Kasumi-1 (cell line): ENCODE measurements at regions not wholly inside any gene's neighbourhood (a gene's known extent, or its start where the extent isn't known, plus 50 kb on each side); places are given as distances from the start of the nearest gene placed in this dataset.

Source experiments
- DNase-seq, 2 experiments: peaks; one replicate each; lab custom pipeline; 2025; lab: John Stamatoyannopoulos, UW

DNA sequence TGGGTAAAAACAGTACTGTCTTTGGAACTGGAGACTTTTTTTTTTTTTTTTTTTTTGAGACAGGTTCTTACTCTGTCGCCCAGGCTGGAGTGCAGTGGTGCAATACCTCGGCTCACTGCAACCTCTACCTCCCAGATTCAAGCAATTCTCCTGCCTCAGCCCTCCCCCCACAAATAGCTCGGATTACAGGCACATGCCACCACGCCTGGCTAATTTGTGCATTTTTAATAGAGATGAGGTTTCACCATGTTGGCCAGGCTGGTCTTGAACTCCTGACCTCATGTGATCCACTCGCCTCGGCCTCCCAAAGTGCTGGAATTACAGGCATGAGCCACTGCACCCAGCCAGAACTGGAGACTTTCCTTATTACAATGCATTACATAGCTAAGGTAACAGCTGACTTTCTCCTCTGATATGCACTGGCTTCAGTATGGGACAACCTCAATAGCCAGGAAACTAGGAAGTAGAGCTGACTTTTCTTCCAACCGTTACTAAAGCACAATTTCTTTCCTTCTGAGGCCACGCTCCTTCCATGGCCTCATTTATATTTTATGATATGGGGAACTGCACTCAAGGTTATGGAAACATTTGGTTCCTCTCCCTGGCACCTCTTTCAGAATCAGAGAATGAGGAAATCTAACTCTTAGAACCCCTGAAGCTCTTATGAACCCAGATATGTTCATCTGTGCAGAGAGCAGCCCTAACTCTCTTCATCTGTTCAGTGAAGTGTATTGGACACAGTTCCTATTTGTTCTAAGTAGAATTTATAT, 53.5 kb upstream of the FAM9B start:
- no peak for DNase-seq

DNA sequence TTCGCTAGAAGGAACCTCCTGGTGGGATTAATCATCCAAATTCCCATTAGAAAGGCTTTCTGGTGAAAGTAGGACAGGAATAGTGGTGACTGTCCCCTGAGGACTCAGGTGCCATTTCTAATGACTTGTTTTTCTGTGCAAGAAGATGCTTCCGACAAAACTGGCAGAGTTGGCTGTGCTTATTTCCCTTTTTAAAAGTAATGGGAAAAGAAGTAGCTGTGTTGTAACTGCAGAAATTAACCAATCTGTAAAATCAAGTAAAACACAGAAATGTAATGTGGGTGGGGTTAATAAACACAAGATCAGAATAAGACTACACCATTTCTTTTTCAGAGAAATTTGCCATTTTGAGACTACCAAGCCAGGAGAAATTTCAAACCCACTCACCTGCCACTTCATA, 55.0 kb upstream of the FAM9B start:
- no peak for DNase-seq

DNA sequence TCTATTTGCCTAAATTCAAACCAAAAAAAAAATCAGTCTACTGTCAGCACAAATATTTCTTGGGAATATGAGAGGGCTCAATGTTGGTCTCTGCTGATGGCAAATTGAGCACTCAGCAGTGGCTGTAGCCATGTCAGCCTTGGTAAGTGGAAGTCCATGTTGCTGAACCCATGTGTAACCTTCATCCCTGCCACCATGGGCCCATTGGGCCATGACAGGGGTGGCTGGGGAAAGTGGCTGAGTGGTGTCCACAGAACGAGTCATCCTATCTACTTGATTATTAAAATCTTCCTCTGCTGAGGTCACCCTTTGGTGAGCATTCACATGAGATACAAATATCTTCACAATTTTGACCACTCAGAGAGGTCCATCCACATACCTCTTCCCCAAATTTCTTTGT, 56.8 kb upstream of the FAM9B start:
- no peak for DNase-seq

DNA sequence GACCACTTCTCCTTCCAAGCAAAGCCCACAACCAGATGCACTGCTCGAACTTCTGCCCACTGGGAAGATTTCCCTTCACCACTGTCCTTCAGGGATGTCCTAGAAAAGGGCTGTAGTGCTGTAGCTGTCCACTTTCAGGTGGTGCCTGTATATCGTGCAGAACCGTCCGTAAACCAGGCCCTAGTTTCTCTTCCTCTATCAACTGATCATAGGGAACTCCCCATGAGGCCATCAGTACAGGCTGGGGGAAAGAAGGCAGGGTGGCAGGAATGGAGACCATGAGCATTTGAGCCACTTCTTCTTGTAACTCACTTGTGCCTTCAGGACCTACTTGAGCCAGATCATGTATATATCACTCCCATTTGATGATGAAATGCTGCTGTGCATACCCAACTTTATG, 57.3 kb upstream of the FAM9B start:
- DNase-seq: no peak

DNA sequence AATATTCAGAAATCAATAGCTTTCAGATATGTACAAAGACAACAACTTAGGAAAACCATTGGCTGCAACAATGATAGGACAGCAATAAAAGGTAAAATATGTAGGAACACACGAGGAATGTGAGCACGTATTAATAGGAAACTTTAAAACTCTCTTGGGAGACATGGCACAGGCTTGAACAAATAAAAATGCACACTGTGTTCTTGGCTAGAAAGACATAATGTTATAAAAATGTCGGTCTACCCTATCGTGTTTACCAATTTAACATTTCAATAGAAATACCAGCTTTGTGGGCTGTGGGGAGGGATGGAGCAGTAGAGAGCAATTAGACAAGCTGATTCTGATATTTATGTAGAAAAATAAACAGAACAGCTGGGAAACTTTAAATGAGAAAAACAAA, 69.0 kb upstream of the FAM9B start:
- DNase-seq: no peak

DNA sequence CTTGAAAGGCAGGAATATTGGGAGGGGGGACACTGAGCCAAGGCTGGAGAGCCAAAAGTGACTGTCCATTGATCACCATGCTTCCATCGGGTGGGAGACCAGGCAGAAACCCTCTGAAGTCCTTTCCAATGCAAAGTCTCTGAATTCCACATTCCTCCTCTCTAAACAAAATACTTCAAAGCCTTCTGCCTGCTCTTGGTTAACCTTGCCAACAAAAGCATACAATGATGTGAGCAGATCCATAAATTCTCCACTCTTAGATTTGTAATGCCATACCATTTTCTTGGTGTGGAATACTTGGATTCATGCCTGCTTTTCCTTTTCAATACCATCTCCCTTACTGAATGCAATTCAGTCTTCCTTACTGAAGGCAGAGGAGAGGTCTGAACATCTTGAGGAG, 74.1 kb upstream of the FAM9B start:
- DNase-seq: no peak

DNA sequence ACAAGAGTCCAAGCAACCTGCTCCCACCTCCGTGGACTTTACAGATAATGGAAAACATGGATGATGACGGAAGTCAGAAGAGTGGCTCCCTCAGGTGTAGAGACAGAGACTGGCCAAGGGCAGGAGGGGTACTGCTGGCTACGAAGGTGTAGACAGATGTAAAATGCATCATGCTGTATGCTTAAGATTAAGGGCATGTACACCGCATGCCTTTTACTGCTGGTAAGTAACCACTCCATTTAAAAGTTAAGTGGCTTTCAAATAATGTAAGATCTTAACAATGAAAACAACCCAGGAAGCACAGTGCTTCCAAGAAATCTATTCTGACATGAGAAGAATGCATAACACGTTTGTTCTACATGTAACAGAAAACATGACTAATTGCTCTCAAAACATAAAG, 76.9 kb upstream of the FAM9B start:
- no peak for DNase-seq

DNA sequence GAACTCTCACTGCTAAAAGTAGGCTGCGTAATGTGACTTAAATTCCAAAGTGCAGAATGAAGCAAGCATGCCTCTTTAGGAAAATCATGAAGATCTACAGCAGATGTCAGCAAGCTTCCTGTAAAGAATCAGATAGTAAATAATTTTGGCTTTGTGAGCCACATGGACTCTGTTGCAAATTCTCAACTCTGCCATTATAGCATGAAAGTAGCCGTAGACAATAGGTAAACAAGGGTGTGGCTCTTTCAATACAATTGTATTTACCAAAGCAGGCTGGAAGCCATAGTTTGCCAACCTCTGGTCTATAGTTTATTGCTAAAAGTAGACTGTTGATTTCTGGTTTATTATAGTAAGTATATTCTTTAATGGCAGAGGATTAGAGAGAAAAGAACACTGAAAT, 80.3 kb upstream of the FAM9B start:
- no peak for DNase-seq

DNA sequence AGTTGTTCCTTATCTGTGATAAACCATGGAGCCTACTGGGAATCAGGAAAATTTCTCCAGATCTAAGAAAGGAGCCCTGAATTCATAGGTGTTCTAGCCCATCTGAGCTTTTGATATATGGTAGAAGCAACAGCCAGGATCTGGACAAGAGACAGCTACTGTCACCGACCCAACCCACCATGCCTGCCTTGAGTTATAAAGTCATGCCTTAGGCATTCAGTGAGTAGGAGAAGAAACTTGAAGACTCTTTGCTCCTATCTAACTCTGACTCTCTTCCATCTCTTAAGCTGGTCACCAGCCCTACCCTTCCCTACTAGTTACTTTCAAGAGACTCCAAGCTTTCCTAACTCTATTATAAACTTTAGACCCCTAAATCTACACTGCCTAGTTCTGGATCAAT, 83.9 kb upstream of the FAM9B start:
- DNase-seq: no peak

DNA sequence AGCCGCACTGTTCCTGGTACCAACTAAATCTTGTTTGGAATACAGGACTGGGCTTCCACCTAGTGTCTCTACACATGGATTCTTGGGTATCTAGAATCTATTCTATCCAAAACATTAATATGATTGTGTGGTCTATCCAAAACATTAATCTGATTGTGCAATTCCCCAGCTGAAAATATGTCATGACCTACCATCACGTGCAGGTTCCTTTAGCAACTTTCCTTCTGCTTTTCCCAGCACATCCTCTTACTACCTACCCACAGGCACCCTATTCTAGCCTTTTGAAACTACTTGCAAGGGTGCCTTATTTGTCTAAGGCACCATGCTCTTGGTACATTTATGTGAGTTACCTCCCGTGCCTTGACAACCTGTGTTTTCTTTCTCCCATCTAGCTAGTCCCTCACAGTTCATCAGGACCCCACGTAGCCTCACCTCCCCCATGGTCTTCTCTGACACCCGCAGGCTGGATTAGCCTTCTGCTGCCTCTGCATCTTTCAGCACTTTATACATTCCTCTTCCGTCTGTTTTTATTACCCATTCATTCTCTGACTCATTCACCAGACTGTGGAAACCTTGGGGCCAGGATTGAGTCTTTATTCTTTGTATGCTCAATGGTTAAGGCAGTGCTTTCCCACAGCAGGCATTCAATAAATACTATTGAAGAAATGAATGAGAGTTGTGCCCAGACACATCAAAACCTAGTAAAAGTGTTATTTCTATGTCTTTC, 88.8 kb upstream of the FAM9B start:
- no peak for DNase-seq

DNA sequence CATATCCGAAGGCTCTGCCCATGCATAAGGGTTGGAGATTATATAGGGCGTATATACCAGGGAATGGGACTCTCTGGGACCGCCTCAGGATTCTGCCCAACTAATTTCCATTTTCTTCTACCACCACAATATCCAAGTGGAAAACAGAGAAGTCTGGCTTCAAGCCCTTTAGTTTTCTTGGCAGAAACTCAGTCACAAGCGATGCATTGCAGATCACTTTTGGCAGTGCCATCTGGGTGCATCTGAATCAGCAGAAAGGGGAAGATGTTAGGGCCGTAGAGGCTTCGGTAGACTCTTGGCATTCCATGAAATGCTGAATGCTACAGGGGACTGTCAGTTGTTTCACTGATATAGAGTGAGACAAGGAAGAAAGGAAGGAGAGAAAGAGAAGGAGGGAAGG, 94.1 kb upstream of the FAM9B start:
- DNase-seq: no peak

DNA sequence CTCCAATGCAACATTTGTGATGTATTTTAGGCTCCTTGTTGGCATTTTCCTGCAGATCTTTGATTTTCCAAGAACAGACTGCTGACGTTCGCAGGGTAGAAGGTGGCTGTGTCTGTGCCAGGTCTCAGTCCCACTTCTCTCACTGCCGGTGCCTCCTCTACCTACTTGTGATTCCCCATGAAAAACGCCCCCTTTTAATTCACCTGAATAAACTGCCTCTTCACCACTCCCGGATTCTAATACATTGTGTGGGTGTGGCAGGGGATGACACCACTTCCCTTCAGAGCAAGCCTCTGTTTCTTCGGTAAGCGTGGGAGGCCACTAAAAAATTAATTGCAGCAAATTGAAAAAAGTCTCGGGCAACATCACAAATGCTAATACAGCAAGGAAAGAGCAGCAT, 96.1 kb upstream of the FAM9B start:
- no peak for DNase-seq

DNA sequence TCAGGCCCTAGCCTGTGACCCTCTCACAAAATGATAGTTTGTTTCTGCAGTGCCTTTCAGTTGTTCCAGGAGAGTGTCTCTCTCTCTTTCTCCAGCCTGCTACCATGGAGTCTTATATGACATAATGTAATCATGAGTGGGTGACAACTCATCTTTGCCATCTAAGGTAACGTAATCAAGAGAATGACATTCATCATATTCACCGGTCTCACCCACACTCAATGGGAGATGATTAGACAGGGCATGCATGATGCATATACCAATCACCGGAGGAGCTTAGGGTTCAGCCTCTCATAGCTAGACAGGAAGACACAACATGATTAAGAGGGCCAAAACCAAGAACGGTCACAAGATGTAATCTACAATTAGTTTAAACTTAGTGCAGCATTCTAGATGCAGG, 97.1 kb upstream of the FAM9B start:
- no peak for DNase-seq

DNA sequence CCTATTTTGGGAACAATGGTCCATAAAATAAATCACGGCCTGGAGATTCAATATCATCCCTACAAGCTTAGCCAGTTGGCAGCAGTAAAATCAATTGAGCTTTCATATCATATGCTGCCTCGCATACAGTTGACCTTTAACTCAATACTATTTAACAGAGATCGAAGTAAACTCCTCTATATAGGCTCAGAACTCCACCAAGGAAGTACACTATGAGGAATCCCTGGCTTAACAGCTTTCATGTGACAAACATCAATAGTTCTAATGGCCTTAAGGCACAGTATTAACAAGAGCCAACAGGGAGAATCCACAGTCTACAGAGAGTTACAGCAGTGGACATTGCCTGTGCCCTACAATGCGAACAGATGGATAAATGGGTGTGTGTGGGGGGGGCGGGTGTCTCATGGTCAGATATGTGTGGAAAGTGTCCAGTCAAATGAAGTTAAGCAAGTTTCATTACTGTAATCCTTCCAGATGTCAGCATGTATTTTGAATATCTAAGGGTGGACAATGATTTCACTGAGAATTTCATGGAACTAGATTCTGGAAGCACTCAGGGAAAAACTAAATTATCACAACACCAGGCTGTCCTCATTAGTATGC, 98.2 kb upstream of the FAM9B start:
- DNase-seq: no peak

DNA sequence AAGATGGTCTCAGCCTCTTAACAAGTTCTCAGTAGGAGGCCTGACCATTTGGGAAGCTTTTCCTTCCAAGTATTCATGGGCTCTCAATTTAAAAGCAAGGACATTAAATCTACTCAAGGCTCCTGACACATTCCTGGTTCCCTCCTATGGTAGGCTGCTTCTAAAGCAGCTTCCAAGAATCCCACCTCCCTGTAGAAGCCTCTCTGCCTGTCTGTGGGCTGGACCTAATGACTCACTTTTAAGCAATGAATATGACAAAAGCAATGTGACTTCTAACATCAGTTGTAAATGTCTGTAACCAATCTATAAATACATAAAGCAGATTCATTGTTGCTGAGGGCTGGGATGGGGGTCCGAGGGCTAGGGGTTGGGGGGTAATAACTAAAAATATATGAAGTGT, 99.5 kb upstream of the FAM9B start:
- no peak for DNase-seq

DNA sequence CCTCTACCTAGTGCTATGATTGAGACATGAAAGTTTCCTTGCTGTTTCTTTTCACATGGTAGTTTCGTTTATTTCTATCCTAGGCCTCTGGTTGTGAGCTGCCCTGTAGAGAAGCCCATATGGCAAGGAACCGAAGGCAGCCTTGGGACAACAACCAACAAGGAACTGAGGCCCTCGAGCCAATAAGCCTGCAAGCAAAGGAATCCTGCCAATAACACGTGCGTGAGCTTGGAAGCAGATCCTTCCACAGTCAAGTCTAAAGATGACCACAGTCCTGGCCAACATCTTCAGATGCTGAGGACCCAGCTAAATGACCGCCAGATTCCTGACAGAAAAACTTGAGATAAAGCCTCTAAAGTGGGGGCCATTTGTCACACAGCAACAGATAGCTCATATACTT, 100.4 kb upstream of the FAM9B start:
- DNase-seq: no peak

DNA sequence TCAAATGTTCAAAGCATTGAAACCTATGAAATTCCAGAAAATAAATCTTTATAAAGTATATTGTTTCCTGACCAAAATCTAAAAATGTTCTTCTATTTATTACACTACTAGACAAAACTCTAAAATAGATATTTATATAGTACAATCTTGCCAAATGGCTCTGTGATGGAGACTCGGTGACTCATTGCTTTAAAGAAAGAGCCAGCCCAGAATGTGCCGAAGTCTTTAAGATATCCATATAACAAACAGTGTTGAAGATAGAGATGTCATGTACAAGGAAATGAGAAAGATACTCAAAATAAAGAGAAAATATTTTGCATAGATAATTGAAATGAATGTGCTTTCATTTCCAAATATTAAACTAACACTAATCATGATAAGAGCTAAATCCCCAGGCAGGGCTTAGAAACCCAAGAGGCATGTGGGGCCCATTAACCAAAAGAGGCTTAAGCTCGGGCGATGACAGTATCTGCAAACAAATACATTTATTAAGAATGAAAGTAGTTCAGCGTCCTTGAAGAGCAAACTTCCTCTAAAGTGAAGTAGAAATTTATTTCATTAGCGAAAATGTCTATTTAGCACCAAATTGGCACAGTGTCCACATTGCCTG, 102.1 kb upstream of the FAM9B start:
- no peak for DNase-seq

DNA sequence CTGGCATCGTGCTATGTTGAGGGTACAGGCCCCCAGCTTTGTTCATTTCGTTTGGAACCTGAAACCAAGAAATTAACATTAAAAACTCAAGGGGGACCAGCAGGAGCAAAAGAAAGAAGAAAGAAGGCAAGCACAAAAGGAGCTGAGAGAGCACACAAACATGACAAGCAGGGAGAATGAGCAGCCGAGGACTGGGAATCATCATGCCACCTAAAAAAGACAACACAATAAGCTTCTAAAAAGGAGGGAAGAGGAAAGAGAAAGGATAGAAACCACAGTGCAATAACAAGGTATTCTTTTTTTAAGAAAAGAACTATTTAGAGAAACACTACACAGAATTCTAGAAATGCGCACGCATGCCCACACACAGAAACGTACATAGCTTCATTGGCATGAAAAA, 103.2 kb upstream of the FAM9B start:
- DNase-seq: no peak

DNA sequence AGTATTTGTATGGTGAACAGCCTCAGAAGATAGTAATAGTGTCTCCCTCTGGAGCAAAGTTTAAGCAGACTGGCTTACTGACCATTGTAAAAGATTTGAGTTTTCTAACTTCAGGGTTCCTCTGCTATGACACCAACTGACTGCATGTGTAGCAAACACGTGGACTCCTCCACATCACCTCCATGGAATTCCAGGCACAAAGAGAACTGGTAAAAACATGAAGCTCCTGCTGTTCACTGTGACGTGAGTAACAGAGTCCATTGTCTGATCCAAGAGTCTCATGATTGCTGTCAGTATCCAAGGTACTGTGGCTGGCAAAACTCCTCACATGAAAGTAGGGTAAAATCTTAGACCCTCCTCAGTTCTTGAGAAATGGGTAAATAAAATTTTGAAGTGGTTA, 107.6 kb upstream of the FAM9B start:
- DNase-seq: no peak

DNA sequence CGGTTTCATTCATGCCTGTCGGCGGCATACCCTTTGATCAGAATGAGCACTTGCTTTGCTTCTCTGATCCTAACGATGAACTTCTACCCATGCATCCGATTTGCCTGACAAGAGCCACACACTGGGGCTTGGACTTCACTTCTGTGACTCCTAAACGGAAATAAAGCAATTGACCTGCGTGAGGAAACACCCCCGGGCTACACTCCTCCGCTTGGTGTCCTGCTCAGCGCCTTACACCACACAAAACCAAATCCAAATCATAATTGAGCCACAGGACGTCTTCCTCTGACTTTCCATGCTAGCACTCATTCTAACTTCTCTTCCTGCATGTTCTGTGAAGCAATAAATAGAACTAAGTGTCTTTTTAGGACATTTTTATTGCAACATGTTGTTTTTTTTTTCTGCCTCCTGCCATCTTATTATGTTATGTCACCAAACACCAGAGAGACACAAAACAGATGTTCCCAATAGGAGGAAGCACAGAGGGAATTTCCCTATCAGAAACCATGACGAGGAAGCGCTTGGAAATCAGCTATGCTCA, 110.8 kb upstream of the FAM9B start:
- no peak for DNase-seq

DNA sequence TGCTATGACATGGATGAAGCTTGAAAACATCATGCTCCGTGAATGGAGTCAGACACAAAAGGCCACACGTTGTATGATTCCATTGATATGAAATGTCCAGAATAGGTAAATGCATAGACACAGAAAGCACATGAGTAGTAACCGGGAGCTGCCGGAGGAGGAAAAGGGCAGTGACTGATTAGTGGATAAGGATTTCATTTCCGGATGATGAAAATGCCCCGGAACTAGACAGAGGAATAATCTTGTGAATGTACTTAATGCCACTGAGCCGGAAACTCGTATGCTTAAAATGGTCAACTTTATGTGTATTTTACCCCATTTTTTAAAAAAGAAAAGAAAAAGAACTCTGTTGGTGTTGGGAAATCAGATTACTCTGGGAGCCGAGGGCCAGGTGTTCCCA, 112.7 kb upstream of the FAM9B start:
- no peak for DNase-seq

DNA sequence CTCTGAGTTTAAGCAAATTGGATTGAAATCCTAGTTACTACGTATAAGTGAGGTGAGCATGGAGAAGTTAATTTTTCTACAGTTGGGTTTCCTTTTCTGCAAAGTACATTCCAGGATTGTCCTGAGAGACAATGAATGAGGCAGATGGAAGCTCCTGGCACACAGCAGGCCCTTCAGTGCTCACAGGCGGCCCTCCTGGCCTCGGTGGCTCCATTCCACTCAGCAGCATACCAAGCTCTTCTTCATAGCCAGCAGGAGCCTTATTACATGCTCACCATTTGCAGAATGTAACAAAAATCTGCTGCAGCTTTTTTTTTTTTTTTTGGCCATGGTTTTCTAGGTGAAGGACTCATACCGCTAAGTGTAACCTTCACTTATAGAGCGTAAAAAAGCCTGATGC, 113.2 kb upstream of the FAM9B start:
- DNase-seq: no peak

DNA sequence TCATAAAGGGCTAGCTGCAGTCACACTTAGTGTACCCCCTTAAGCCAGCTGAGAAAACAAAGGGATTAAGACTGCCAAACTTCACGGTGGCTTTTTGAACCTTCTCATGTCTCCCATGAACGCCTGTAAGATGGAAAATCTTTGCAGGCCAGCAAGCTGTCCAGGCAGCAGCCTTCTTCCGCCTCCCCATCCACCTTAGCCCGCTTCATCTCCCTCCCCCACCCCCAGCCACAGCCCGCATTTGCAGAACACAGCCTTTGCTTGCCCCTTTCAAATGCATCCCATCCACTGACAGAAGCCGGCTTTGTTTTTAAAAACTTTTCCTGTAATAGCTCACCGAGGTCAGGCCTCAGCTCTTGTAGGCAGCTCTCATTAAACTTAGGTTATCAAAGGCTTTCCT, 113.8 kb upstream of the FAM9B start:
- DNase-seq: no peak
